ENCODE measurements at regions not wholly inside any gene's neighbourhood (a gene's known extent, or its start where the extent isn't known, plus 50 kb on each side); places are given as distances from the start of the nearest gene placed in this dataset.
"Not testable (repeated sequence)": the region's sequence is repeated elsewhere in the genome, so short reads cannot be mapped to it uniquely, and the experiment has no call there.

DNA sequence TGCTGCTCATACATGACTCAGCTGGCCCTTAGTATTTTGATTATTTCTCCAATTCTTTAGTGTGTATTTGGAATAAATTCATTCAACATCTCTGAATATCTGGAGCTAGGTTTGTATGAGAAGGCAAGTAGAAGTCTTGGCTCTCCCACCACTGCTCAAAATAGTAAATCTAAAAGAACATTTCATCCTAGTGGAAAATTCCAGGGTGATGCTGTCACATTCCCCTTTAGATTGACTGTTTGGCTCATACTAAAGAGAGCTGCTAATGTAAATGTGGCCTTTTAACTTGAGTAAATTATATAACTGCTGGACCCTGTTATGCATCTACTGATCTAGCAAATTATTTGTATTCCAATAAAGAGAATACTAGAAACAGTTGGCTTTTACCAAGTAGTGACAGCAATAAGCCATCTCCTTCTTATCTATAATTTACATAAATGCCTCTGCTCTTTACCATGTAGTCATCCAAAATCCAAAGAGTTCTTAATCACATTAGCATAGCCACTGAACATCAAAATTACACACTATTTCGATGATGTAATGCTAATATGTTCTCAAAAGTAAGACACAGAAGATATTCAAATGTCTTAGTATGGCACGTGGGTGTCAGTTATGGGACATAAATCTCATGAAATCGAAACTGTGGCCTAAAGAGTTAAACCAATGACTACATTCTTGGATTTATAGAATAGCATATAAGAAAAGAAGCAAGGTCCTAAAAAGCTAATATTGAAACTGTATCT is 86.9 kb upstream of the KCND2 start:
- no peak for DNase-seq (ENCODE audit: low read depth)

DNA sequence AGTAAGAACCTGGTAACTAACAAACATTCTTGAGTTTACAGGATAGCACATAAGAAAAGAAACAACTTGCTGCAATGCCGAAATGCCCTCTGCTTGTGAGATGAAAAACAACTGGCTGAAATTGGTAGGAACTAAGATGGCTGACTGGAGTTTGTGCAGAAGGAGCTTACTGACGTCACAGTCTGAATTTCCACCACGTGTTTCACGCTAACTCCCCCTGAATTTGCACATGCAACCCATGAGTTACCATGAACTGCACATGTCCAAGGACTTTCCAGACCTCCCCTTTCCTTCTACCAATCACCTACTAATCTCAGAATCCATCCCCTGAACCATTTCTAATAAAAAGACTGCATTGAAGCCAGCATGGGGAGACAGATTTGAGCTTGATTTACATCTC is 86.3 kb upstream of the KCND2 start:
- no peak for DNase-seq (ENCODE audit: low read depth)

DNA sequence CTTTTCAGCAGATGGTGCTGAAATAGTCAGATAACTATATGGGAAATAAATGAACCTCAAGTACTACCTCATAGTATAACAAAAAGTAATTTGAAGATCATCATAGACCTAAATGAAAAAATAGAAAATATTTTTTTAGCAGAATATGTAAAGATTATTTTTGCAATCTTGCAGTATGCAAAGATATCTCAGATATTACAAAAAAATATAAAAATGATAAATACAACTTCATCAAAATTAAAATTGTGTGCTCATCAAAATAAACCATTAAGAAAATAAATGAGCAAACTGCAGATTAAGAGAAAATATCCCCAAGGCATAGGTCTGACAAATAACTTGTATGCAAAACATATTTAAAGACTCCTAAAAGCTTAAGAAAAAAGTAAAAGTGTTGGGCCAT is 83.4 kb upstream of the KCND2 start:
- DNase-seq (ENCODE audit: low read depth): no peak

DNA sequence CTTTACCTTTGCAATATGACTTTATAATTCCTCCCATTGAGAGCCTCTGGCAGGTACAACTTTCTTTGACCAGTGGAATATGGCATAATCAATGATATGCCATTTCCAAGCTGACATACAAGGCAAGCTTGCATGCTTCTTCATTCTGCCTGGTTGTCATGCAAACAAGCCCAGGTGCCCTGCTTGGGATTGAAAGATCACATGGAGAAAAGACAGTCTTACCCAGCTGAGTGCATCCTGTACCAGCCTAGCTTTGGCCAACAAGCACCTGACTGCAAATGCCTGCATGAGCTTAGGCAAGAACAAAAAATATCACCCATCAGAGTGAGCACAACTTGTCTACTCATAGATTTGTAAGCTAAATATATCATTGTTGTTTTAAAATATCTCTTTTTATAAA is 82.9 kb upstream of the KCND2 start:
- DNase-seq (ENCODE audit: low read depth): no peak

DNA sequence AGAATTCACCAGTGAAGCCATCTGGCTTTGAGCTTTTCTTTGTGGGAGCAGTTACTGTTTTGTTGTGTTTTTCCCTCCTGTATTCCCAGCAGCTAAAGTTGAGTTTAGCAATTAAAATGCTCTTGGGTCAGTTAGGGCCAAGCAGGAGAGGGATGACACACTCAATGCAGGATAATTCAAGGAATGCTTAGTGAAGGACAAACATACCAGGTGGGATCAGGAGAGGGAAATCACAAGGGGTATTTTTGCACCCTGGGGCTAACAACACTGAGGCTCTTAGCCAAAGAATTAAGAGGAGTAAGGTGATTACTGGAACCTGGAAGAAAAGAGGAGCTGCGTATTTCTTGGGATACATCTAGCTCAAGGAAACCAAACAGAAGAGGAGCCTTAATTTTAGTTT is 82.4 kb upstream of the KCND2 start:
- no peak for DNase-seq (ENCODE audit: low read depth)

DNA sequence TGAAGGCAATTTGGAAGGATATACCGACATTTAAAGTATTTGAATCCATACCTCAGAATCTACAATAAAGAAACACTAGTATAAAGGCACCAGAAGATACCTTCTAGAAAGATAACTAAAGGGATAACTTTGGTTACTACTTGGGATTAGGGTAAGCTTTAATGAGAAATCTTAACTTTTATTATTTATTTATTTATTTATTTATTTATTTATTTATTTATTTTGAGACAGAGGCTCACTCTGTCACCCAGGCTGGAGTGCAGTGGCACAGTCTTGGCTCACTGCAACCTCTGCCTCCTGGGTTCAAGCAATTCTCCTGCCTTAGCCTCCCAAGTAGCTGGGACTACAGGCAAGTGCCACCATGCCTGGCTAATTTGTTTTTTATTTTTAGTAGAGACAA is 81.6 kb upstream of the KCND2 start:
- DNase-seq (ENCODE audit: low read depth): not testable (repeated sequence)

DNA sequence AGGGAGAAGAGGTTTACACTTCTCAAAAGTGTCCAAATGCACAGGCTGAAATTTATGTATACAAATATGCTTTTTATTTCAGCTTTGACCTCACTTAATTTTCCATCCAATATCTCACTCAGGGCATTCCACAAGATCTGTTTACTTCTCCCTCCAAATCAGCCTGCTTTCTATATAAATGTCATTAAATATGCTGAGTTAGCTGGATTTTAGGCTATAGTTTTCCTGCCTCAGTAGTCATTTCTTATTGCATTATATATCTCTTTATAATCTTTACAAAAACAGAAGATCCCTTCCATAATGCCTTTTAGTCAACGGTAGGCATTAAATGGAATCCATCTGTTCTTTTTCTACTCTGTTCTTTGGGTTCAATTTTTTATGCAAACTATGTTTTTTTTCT is 71.7 kb upstream of the KCND2 start:
- no peak for DNase-seq (ENCODE audit: low read depth)

DNA sequence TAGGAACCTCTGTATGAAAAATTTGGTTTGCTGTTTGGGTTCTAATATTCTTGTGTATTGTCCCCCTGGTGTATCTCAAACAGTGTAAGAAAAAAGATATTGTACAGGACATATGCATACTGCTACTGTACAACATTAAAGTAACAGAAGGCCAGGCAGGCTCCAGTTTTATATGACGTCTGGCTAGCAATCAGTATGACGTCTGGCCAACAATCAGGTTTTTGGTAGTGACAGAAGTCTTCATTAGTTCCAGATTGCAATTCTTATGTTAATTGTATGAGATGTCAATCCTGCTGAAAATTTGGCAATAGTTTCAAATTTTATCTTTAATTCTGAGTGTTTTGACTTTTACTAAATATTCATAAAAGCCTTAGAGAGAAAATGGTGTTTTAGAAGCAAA is 67.9 kb upstream of the KCND2 start:
- no peak for DNase-seq (ENCODE audit: low read depth)

DNA sequence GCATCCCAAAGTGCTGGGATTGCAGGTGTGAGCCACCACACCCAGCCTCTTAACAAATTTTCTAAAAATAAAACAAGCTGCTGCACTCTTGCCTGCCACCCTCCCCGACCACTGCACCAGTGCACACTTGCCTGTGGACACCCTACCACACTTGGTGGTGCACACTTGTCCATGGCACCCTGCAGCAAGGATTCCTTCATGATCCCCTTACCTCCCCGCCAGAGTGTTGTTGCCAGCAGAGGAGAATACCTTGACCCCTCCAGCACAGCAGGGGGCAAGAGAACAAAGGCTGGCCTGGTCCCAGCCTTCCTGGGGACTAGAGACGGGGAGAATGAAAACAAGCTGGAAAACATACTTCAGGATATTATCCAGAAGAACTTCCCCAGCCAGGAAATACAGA is 65.9 kb upstream of the KCND2 start:
- no peak for DNase-seq (ENCODE audit: low read depth)

DNA sequence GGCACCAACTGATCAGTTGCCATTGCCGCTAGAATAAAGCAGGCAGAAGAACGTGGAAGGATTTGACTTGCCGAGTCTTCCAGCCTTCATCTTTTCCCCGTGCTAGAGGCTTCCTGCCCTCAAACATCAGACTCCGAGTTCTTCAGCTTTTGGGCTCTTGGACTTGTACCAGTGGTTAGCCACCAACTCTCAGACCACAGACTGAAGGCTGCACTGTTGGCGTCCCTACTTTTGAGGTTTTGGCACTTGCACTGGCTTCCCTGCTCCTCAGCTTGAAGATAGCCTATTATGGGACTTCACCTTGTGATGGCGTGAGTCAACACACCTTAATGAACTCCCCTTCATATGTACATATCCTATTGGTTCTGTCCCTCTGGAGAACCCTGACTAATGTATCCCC is 57.3 kb upstream of the KCND2 start:
- no peak for DNase-seq (ENCODE audit: low read depth)

DNA sequence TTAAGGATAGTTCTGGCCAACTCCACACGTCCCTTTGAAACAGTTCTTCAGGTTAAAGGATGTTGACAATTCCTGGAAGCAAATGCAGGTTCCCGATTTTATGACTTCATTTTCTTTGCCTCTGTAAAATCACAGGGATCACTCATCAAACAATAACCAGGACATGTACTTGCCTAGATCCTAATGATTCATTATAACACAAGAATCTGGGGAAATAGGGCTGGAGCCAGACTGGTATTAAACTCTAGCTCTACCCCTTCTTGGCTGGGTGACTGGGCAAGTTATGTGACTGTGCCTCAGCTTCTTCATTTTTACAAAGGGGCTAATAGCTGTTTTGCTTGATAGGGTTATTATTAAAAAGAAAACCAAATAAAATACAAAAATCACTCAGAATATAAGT is 56.0 kb upstream of the KCND2 start:
- DNase-seq (ENCODE audit: low read depth): no peak

DNA sequence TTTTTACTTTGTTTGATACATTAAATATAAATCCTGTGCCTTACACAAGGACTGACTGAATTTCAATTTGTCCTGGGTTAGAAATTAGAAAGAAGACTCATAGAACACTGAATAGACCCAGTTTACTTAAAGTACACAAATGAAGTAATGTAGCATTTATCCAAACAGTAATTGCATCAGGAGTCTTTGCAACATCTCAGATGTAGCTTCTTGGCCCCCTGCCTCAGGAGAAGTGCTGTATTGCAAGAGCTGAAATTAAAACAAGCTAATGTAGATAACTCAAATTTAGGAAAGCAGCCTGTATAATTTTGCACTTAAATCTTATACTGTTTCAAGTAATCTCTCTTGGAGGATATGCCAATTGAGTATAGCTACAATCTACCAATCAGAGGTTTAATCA is 54.3 kb upstream of the KCND2 start:
- DNase-seq (ENCODE audit: low read depth): no peak

DNA sequence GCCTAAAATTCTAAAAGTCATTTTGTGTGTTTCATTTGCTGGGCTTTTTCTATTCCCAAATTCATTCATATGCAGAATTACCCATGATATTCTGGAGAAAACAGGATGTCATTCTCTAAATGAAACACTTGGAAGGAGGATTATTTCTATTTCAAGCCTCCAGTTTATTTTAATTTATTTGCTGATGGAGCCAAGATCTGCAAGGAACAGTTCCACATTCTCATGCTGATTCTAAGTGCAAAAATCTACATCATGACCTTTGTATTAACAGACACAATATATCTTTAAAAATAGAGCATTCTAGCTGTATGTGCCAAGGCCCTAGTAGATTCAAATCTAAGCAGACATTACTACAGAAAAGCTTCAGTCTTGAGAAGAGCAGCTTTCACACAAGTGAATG is 51.3 kb upstream of the KCND2 start:
- no peak for DNase-seq (ENCODE audit: low read depth)

All from renal cortical epithelial cell (primary cell).